H1 (cell line): ENCODE measurements at regions not wholly inside any gene's neighbourhood (a gene's known extent, or its start where the extent isn't known, plus 50 kb on each side); places are given as distances from the start of the nearest gene placed in this dataset.

Source experiments
- CBX5 ChIP-seq: fragments of 300-800, 300-1000 bp; sonication (generic); IDR thresholded peaks from 2 replicates; pipeline ENCODE4 v1.7.1; 2016; ENCODE audit warnings: antibody characterized with exemption, low read length, low read depth
- EZH2 ChIP-seq: fragments of 200-600 bp; sonication (generic); IDR thresholded peaks from 2 replicates; pipeline ENCODE4 v1.7.1; 2012; ENCODE audit warnings: low read depth, mild to moderate bottlenecking, moderate library complexity, low read length, inconsistent platforms; ENCODE audit not compliant: severe bottlenecking
- KDM1A ChIP-seq: fragments of 200-600, 300-600 bp; sonication (generic); IDR thresholded peaks from 2 replicates; pipeline ENCODE4 v1.7.1; 2016; ENCODE audit warnings: mild to moderate bottlenecking, low read length, borderline replicate concordance
- POLR2A ChIP-seq, 2 experiments: IDR thresholded peaks; 1 replicate in 1 of 2; 2 replicates in 1 of 2; pipeline ENCODE4 v1.6.1; 2011; ENCODE audit warnings: low read depth in 2 of 2, low read length in 2 of 2, mild to moderate bottlenecking in 2 of 2; ENCODE audit errors: control extremely low read depth in 1 of 2
- RFX5 ChIP-seq: IDR thresholded peaks from 2 replicates; pipeline ENCODE4 v1.6.1; 2011; ENCODE audit warnings: low read depth, low read length, improper control_type of control experiment, borderline replicate concordance
- SP2 ChIP-seq: IDR thresholded peaks from 2 replicates; pipeline ENCODE4 v1.6.1; 2012; ENCODE audit warnings: mild to moderate bottlenecking, low read length, inconsistent platforms
- TF ChIP-seq, protein P1 (sequence below): IDR thresholded peaks from 2 replicates; pipeline ENCODE4 v1.6.1; 2012; ENCODE audit warnings: inconsistent platforms
- TF ChIP-seq, protein P2 (sequence below), 3 experiments: IDR thresholded peaks; 1 replicate in 2 of 3; 2 replicates in 1 of 3; pipeline versions ENCODE4 v1.5.1 to v1.6.1; 2011; ENCODE audit warnings: low read length in 3 of 3, mild to moderate bottlenecking in 3 of 3, inconsistent platforms in 2 of 3, low read depth in 1 of 3, moderate library complexity in 1 of 3; ENCODE audit not compliant: insufficient read depth in 1 of 3; ENCODE audit errors: control extremely low read depth in 1 of 3

- TF ChIP-seq CBX5, result no peak
- TF ChIP-seq, protein P1, sequence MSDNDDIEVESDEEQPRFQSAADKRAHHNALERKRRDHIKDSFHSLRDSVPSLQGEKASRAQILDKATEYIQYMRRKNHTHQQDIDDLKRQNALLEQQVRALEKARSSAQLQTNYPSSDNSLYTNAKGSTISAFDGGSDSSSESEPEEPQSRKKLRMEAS, result no peak
- no peak for TF ChIP-seq POLR2A (IDR thresholded peaks at IDR 0.05; ENCODE audit: control extremely low read depth in 1 of 2, low read depth in 2 of 2, low read length in 2 of 2)
- TF ChIP-seq, protein P2, sequence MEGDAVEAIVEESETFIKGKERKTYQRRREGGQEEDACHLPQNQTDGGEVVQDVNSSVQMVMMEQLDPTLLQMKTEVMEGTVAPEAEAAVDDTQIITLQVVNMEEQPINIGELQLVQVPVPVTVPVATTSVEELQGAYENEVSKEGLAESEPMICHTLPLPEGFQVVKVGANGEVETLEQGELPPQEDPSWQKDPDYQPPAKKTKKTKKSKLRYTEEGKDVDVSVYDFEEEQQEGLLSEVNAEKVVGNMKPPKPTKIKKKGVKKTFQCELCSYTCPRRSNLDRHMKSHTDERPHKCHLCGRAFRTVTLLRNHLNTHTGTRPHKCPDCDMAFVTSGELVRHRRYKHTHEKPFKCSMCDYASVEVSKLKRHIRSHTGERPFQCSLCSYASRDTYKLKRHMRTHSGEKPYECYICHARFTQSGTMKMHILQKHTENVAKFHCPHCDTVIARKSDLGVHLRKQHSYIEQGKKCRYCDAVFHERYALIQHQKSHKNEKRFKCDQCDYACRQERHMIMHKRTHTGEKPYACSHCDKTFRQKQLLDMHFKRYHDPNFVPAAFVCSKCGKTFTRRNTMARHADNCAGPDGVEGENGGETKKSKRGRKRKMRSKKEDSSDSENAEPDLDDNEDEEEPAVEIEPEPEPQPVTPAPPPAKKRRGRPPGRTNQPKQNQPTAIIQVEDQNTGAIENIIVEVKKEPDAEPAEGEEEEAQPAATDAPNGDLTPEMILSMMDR (IDR thresholded peaks at IDR 0.05; ENCODE audit: control extremely low read depth in 1 of 3, insufficient read depth in 1 of 3, low read depth in 1 of 3, low read length in 3 of 3), result no peak
- TF ChIP-seq RFX5, result no peak
- TF ChIP-seq KDM1A, result no peak
- TF ChIP-seq SP2, result no peak
- no peak for TF ChIP-seq EZH2
Observed at GRCh38 chr13:59459972-59460371, 703.8 kb downstream of the DIAPH3 start.
